HCT116 (cell line): ENCODE measurements at regions not wholly inside any gene's neighbourhood (a gene's known extent, or its start where the extent isn't known, plus 50 kb on each side); places are given as distances from the start of the nearest gene placed in this dataset.

Source experiments
- ATAC-seq: fragments of 200-7000 bp; cut with Tn5 transposase; 2 replicates; pipeline ENCODE4 v1.9.1; 2020; ENCODE audit warnings: mild to moderate bottlenecking, moderate library complexity
- BruUV-seq: library from RNA; stranded (reverse); fragments of 400-500 nt; replicated peaks from 2 replicates; lab custom pipeline; 2021; lab: Mats Ljungman, UMichigan
- CTCF ChIA-PET: fragments of 300-600 bp; sonication (Branson Sonifier 250); formaldehyde crosslinking; loops from one replicate; lab custom pipeline; 2021; ENCODE audit warnings: antibody characterized with exemption; lab: Charles Lee
- POLR2A ChIA-PET: fragments of 300-600, 350-600 bp; sonication (Branson Sonifier 250); formaldehyde crosslinking; loops from one replicate; lab custom pipeline; 2021; ENCODE audit warnings: antibody characterized with exemption; lab: Charles Lee
- RAD21 ChIA-PET, 2 experiments: fragments of 300-600 bp; sonication (Branson Sonifier 250); formaldehyde crosslinking; loops; one replicate each; lab custom pipeline; 2023; ENCODE audit warnings: low total read pairs in 2 of 2; ENCODE audit not compliant: uncharacterized antibody in 2 of 2, unreplicated experiment in 2 of 2, low non-redundant PET in 1 of 2; lab: Charles Lee
- DNase-seq: peaks from one replicate; pipeline ENCODE4 v3.0.0-alpha.2; 2010; ENCODE audit warnings: low read depth, low spot score
- H2AFZ ChIP-seq: fragments of 200-600 bp; shearing (Covaris generic), sonication (generic); 2 replicates; pipeline ENCODE4 v1.6.1; 2017; ENCODE audit warnings: low read depth, mixed run types, mixed read lengths, antibody characterized with exemption, low read length; ENCODE audit not compliant: poor library complexity, severe bottlenecking
- H3K27ac ChIP-seq: 2 replicates; pipeline ENCODE4 v1.5.1; 2012; ENCODE audit warnings: low read depth, low read length
- H3K27me3 ChIP-seq: fragments of 200-600 bp; sonication (generic); 2 replicates; pipeline ENCODE4 v1.6.1; 2016; ENCODE audit warnings: mixed run types, low read length, mixed read lengths; ENCODE audit not compliant: insufficient read depth
- H3K36me3 ChIP-seq, 2 experiments: fragments of 200-500 bp in 1 of 2; fragments of 200-600 bp in 1 of 2; sonication (Bioruptor generic) in 1 of 2; sonication (generic) in 1 of 2; 2 replicates each; pipeline versions ENCODE4 v1.5.1 to v1.6.1; 2014 to 2016; ENCODE audit warnings: low read length in 2 of 2, inconsistent platforms in 1 of 2, mixed read lengths in 1 of 2, mixed run types in 1 of 2; ENCODE audit not compliant: insufficient read depth in 2 of 2, control insufficient read depth in 1 of 2
- H3K4me1 ChIP-seq, 2 experiments: fragments of 200-600 bp in 1 of 2; sonication (generic) in 1 of 2; 2 replicates each; pipeline versions ENCODE4 v1.5.1 to v1.6.1; 2012 to 2017; ENCODE audit warnings: low read length in 2 of 2, inconsistent platforms in 1 of 2, mild to moderate bottlenecking in 1 of 2, mixed read lengths in 1 of 2, mixed run types in 1 of 2, moderate library complexity in 1 of 2; ENCODE audit not compliant: insufficient read depth in 2 of 2, control insufficient read depth in 1 of 2
- H3K4me2 ChIP-seq: fragments of 200-600 bp; sonication (generic); 2 replicates; pipeline ENCODE4 v1.6.1; 2017; ENCODE audit warnings: mixed run types, low read length, mixed read lengths
- H3K4me3 ChIP-seq, 2 experiments: fragments of 200-600 bp in 1 of 2; sonication (generic) in 1 of 2; replicated peaks in 1 of 2; 2 replicates each; pipeline ENCODE4 v1.5.1; 2011 to 2016; ENCODE audit warnings: low read length in 2 of 2, control low read depth in 1 of 2, low read depth in 1 of 2, mild to moderate bottlenecking in 1 of 2, mixed read lengths in 1 of 2, mixed run types in 1 of 2
- H3K79me2 ChIP-seq: fragments of 200-600 bp; sonication (generic); 2 replicates; pipeline ENCODE4 v1.6.1; 2017; ENCODE audit warnings: mild to moderate bottlenecking, mixed run types, low read length, moderate library complexity, mixed read lengths; ENCODE audit not compliant: insufficient read depth
- H3K9ac ChIP-seq: fragments of 200-600 bp; sonication (generic); 2 replicates; pipeline ENCODE4 v1.6.1; 2016; ENCODE audit warnings: low read length, mixed read lengths
- H3K9me2 ChIP-seq: fragments of 200-600 bp; sonication (generic), shearing (Covaris generic); 2 replicates; pipeline ENCODE4 v1.6.1; 2017; ENCODE audit warnings: mixed run types, mild to moderate bottlenecking, moderate library complexity; ENCODE audit not compliant: insufficient read depth
- H3K9me3 ChIP-seq, 2 experiments: fragments of 200-500 bp in 1 of 2; fragments of 200-600 bp in 1 of 2; sonication (Bioruptor generic) in 1 of 2; sonication (generic) in 1 of 2; 2 replicates each; pipeline ENCODE4 v1.6.1; 2014 to 2017; ENCODE audit warnings: low read length in 2 of 2, mixed read lengths in 2 of 2, inconsistent platforms in 1 of 2, low read depth in 1 of 2, mild to moderate bottlenecking in 1 of 2, mixed run types in 1 of 2, moderate library complexity in 1 of 2; ENCODE audit not compliant: control insufficient read depth in 1 of 2, insufficient read depth in 1 of 2
- H4K20me1 ChIP-seq: fragments of 200-600 bp; sonication (generic), shearing (Covaris generic); 2 replicates; pipeline ENCODE4 v1.6.1; 2017; ENCODE audit warnings: mixed run types, mild to moderate bottlenecking, moderate library complexity; ENCODE audit not compliant: insufficient read depth
- CBX3 ChIP-seq: IDR thresholded peaks from 2 replicates; pipeline ENCODE4 v1.6.1; 2012; ENCODE audit warnings: low read depth
- CEBPB ChIP-seq: IDR thresholded peaks from 2 replicates; pipeline ENCODE4 v1.6.1; 2012; ENCODE audit warnings: low read depth
- ELF1 ChIP-seq: IDR thresholded peaks from 2 replicates; pipeline ENCODE4 v1.6.1; 2012; ENCODE audit warnings: low read depth, borderline replicate concordance
- EZH2 ChIP-seq: fragments of 200-600 bp; sonication (generic); IDR thresholded peaks from 2 replicates; pipeline ENCODE4 v1.6.1; 2017; ENCODE audit warnings: antibody characterized with exemption, mixed run types
- EZH2phosphoT487 ChIP-seq: fragments of 200-600 bp; IDR thresholded peaks from 2 replicates; pipeline ENCODE4 v1.6.1; 2018; ENCODE audit warnings: antibody characterized with exemption, borderline replicate concordance
- POLR2A ChIP-seq: IDR thresholded peaks from 2 replicates; pipeline ENCODE4 v1.7.0; 2011; ENCODE audit warnings: borderline replicate concordance; ENCODE audit not compliant: insufficient read depth, insufficient read length; ENCODE audit errors: extremely low read depth
- RAD21 ChIP-seq: IDR thresholded peaks from 2 replicates; pipeline ENCODE4 v1.6.1; 2012; ENCODE audit warnings: low read depth, mild to moderate bottlenecking
- SP1 ChIP-seq: IDR thresholded peaks from 2 replicates; pipeline ENCODE4 v1.6.1; 2012; ENCODE audit warnings: low read depth
- SRF ChIP-seq: IDR thresholded peaks from 2 replicates; pipeline ENCODE4 v1.6.1; 2012; ENCODE audit warnings: low read depth
- TCF7L2 ChIP-seq: IDR thresholded peaks from 2 replicates; pipeline ENCODE4 v1.7.0; 2011; ENCODE audit warnings: borderline replicate concordance, inconsistent platforms; ENCODE audit not compliant: insufficient read depth, insufficient read length; ENCODE audit errors: extremely low read depth
- YY1 ChIP-seq: IDR thresholded peaks from 2 replicates; pipeline ENCODE4 v1.6.1; 2011; ENCODE audit warnings: low read length, low read depth, moderate library complexity, mild to moderate bottlenecking; ENCODE audit not compliant: insufficient replicate concordance; ENCODE audit errors: extremely low read depth
- ZFX ChIP-seq: fragments of 450-650 bp; IDR thresholded peaks from 2 replicates; pipeline ENCODE4 v1.6.1; 2017
- ZNF274 ChIP-seq: fragments of 200-500 bp; sonication (Bioruptor generic); IDR thresholded peaks from 2 replicates; pipeline ENCODE4 v1.6.1; 2014; ENCODE audit warnings: mild to moderate bottlenecking, low read depth, low read length, inconsistent platforms
- intact Hi-C: fragments of 100-400 bp; cut with micrococcal nuclease; formaldehyde crosslinking; loops from 2 replicates; pipeline ENCODE4 v1.10.0; 2022
- TF ChIP-seq, protein P1 (sequence below): IDR thresholded peaks from 2 replicates; pipeline ENCODE4 v1.6.1; 2012
- TF ChIP-seq, protein P2 (sequence below): IDR thresholded peaks from 2 replicates; pipeline ENCODE4 v1.6.1; 2012; ENCODE audit warnings: low read depth
- TF ChIP-seq, protein P3 (sequence below): IDR thresholded peaks from 2 replicates; pipeline ENCODE4 v1.6.1; 2011; ENCODE audit warnings: mild to moderate bottlenecking, low read length, moderate library complexity; ENCODE audit not compliant: insufficient replicate concordance; ENCODE audit errors: extremely low read depth

DNA sequence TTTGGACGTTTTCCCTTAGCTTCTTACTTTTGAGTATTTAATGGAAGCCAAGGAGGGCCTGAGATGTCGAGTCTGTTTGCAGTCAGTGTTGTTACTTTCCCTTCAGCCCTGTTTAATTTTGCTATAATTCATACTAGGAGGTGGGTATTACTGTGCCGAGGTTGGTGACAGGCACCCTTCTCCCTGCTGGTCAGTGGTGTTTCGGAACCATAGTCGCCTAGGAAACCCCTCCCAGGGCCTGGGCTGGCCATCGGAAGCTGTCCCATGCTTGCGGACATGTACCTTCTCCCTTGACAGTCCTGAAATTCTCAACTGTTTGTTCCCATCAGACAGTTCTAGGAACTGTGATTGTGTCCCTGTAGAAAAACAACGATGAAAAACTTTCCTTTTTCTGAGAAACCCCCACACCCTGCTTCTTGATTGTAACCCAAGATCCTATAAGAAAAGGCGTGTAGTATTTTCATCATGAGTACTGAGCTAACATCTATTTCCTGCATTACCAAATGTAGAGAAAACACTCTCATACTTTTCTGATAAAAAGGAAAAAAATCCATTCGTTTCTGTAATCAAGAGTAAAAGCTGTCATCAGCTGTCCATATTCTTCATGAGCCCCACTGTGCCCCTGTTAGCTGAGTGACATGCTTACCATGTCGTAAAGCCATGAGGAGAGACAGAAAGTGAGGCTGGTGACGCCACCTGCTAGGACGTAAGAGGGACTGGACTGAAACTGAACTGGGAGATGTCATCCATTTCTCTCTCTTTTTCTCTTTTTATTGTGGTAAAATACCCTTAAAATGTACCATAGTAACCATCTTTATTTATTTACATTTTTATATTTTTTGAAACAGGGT is 424.7 kb upstream of the AMELY start:
- H3K4me2 ChIP-seq = no peak overlapping the region
- no peak overlapping the region for H3K4me3 ChIP-seq
- ATAC-seq (no peak), DNase-seq (no peak)
- H3K9me2 ChIP-seq = no peaks in the 10 kb centered on the region
- H3K79me2 ChIP-seq = no peaks in the 10 kb centered on the region
- no peaks in the 10 kb centered on the region for H3K9me3 ChIP-seq
- H3K4me1 ChIP-seq = no peaks in the 10 kb centered on the region
- no peaks in the 10 kb centered on the region for H3K36me3 ChIP-seq
- no peaks in the 10 kb centered on the region for H3K27me3 ChIP-seq
- ChIA-PET RAD21 (no interaction called here), POLR2A (no interaction called here), CTCF (no interaction called here)
- H4K20me1 ChIP-seq = no peaks in the 10 kb centered on the region
- intact Hi-C loops = no loop called here
- H3K9ac ChIP-seq = no peak overlapping the region
- no peak overlapping the region for H3K27ac ChIP-seq
- TF ChIP-seq, protein P1, sequence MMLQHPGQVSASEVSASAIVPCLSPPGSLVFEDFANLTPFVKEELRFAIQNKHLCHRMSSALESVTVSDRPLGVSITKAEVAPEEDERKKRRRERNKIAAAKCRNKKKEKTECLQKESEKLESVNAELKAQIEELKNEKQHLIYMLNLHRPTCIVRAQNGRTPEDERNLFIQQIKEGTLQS = no peak
- TF ChIP-seq POLR2A (no peak), SRF (no peak), ZFX (no peak), SP1 (no peak), RAD21 (no peak), YY1 (no peak), EZH2 (no peak), EZH2phosphoT487 (no peak), ELF1 (no peak), TCF7L2 (no peak), CBX3 (no peak), CEBPB (no peak), ZNF274 (no peak)
- TF ChIP-seq, protein P2, sequence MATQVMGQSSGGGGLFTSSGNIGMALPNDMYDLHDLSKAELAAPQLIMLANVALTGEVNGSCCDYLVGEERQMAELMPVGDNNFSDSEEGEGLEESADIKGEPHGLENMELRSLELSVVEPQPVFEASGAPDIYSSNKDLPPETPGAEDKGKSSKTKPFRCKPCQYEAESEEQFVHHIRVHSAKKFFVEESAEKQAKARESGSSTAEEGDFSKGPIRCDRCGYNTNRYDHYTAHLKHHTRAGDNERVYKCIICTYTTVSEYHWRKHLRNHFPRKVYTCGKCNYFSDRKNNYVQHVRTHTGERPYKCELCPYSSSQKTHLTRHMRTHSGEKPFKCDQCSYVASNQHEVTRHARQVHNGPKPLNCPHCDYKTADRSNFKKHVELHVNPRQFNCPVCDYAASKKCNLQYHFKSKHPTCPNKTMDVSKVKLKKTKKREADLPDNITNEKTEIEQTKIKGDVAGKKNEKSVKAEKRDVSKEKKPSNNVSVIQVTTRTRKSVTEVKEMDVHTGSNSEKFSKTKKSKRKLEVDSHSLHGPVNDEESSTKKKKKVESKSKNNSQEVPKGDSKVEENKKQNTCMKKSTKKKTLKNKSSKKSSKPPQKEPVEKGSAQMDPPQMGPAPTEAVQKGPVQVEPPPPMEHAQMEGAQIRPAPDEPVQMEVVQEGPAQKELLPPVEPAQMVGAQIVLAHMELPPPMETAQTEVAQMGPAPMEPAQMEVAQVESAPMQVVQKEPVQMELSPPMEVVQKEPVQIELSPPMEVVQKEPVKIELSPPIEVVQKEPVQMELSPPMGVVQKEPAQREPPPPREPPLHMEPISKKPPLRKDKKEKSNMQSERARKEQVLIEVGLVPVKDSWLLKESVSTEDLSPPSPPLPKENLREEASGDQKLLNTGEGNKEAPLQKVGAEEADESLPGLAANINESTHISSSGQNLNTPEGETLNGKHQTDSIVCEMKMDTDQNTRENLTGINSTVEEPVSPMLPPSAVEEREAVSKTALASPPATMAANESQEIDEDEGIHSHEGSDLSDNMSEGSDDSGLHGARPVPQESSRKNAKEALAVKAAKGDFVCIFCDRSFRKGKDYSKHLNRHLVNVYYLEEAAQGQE = no peak
- TF ChIP-seq, protein P3, sequence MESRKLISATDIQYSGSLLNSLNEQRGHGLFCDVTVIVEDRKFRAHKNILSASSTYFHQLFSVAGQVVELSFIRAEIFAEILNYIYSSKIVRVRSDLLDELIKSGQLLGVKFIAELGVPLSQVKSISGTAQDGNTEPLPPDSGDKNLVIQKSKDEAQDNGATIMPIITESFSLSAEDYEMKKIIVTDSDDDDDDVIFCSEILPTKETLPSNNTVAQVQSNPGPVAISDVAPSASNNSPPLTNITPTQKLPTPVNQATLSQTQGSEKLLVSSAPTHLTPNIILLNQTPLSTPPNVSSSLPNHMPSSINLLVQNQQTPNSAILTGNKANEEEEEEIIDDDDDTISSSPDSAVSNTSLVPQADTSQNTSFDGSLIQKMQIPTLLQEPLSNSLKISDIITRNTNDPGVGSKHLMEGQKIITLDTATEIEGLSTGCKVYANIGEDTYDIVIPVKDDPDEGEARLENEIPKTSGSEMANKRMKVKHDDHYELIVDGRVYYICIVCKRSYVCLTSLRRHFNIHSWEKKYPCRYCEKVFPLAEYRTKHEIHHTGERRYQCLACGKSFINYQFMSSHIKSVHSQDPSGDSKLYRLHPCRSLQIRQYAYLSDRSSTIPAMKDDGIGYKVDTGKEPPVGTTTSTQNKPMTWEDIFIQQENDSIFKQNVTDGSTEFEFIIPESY = no peak
- no TSS peak for BruUV-seq
- no peak overlapping the region for H2AFZ ChIP-seq
